ENCODE measurements at regions not wholly inside any gene's neighbourhood (a gene's known extent, or its start where the extent isn't known, plus 50 kb on each side); places are given as distances from the start of the nearest gene placed in this dataset.

DNA sequence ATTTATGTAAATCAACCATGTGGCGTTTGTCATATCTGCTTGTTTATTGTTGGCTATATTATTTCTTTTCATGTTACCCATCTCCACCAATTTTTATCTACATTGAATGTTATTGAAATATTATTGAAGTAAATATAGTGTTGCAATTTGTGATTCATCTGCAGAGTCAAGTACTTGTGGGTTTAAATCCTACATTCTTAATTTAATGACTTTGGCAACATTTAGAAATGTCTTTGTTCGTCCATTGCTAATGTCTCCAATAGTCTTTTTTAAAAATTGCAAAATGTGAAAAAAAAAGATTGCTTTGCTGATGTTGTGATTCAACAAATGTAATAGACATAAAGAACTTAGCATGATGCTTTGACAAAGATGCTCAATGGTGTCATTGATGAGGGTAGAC is 1572.8 kb upstream of the PIK3C3 start:
- no peak for ATAC-seq
- BruUV-seq (replicated peaks), result no TSS peak
- no peaks in the 10 kb centered on the region for H4K20me1 ChIP-seq (ENCODE audit: control insufficient read depth, insufficient read depth)
- intact Hi-C loops (cut with micrococcal nuclease; ENCODE audit: unreplicated experiment) (no loop called here), in situ Hi-C loops (cut with MboI) (no loop called here)
- SMC1A ChIA-PET (ENCODE audit: uncharacterized antibody, unreplicated experiment), result no interaction called here
- no peak overlapping the region for H2AFZ ChIP-seq (ENCODE audit: control insufficient read depth, low read depth, low read length)
- H3K4me3 ChIP-seq, result no peak overlapping the region
- CTCF ChIA-PET, result no interaction called here
- RAD21 ChIA-PET (ENCODE audit: unreplicated experiment), result no interaction called here
- FAIRE-seq, result no peak
- DNase-seq (ENCODE audit: low read depth, low spot score), result no peak
- H3K9ac ChIP-seq (ENCODE audit: control insufficient read depth, insufficient read depth, low read length), result no peak overlapping the region
- H3K9me3 ChIP-seq (replicated peaks; ENCODE audit: control insufficient read depth, insufficient read depth, low read length), result no peaks in the 10 kb centered on the region
- no peaks in the 10 kb centered on the region for H3K27me3 ChIP-seq (replicated peaks in 1 of 2; ENCODE audit: control insufficient read depth in 2 of 2, insufficient read depth in 2 of 2, low read length in 1 of 2)
- H3K4me1 ChIP-seq (ENCODE audit: control insufficient read depth, insufficient read depth, low read length), result no peaks in the 10 kb centered on the region
- H3K27ac ChIP-seq (ENCODE audit: control insufficient read depth, insufficient read depth), result no peak overlapping the region
- no peaks in the 10 kb centered on the region for H3K36me3 ChIP-seq (ENCODE audit: control insufficient read depth in 2 of 2, insufficient read depth in 2 of 2, low read length in 1 of 2)
- no peak overlapping the region for H3K4me2 ChIP-seq (ENCODE audit: control insufficient read depth, insufficient read depth)
- 0% methylated on average over 2 of the region's 2 CpGs for WGBS (ENCODE audit: insufficient coverage, insufficient replicate concordance, low lambda C conversion rate, missing lambda C conversion rate)
- no peaks in the 10 kb centered on the region for H3K79me2 ChIP-seq (ENCODE audit: control insufficient read depth, insufficient read depth, low read length)
- POLR2A ChIA-PET, result no interaction called here
- TF ChIP-seq, protein P1, sequence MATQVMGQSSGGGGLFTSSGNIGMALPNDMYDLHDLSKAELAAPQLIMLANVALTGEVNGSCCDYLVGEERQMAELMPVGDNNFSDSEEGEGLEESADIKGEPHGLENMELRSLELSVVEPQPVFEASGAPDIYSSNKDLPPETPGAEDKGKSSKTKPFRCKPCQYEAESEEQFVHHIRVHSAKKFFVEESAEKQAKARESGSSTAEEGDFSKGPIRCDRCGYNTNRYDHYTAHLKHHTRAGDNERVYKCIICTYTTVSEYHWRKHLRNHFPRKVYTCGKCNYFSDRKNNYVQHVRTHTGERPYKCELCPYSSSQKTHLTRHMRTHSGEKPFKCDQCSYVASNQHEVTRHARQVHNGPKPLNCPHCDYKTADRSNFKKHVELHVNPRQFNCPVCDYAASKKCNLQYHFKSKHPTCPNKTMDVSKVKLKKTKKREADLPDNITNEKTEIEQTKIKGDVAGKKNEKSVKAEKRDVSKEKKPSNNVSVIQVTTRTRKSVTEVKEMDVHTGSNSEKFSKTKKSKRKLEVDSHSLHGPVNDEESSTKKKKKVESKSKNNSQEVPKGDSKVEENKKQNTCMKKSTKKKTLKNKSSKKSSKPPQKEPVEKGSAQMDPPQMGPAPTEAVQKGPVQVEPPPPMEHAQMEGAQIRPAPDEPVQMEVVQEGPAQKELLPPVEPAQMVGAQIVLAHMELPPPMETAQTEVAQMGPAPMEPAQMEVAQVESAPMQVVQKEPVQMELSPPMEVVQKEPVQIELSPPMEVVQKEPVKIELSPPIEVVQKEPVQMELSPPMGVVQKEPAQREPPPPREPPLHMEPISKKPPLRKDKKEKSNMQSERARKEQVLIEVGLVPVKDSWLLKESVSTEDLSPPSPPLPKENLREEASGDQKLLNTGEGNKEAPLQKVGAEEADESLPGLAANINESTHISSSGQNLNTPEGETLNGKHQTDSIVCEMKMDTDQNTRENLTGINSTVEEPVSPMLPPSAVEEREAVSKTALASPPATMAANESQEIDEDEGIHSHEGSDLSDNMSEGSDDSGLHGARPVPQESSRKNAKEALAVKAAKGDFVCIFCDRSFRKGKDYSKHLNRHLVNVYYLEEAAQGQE (IDR thresholded peaks at IDR 0.05; ENCODE audit: low read depth, low read length), result no peak
- TF ChIP-seq PAX5 (IDR thresholded peaks at IDR 0.05; ENCODE audit: borderline replicate concordance, low read depth, low read length) (no peak), SMAD5 (IDR thresholded peaks at IDR 0.05; ENCODE audit: low read depth) (no peak), RAD51 (IDR thresholded peaks at IDR 0.05) (no peak), ZBED1 (IDR thresholded peaks at IDR 0.05; ENCODE audit: borderline replicate concordance) (no peak), NFYB (IDR thresholded peaks at IDR 0.05; ENCODE audit: insufficient read depth, low read depth, low read length) (no peak), IKZF2 (IDR thresholded peaks at IDR 0.05) (no peak), CHD4 (IDR thresholded peaks at IDR 0.05) (no peak), IRF4 (IDR thresholded peaks at IDR 0.05; ENCODE audit: low read depth, low read length) (no peak)
- TF ChIP-seq, protein P2, sequence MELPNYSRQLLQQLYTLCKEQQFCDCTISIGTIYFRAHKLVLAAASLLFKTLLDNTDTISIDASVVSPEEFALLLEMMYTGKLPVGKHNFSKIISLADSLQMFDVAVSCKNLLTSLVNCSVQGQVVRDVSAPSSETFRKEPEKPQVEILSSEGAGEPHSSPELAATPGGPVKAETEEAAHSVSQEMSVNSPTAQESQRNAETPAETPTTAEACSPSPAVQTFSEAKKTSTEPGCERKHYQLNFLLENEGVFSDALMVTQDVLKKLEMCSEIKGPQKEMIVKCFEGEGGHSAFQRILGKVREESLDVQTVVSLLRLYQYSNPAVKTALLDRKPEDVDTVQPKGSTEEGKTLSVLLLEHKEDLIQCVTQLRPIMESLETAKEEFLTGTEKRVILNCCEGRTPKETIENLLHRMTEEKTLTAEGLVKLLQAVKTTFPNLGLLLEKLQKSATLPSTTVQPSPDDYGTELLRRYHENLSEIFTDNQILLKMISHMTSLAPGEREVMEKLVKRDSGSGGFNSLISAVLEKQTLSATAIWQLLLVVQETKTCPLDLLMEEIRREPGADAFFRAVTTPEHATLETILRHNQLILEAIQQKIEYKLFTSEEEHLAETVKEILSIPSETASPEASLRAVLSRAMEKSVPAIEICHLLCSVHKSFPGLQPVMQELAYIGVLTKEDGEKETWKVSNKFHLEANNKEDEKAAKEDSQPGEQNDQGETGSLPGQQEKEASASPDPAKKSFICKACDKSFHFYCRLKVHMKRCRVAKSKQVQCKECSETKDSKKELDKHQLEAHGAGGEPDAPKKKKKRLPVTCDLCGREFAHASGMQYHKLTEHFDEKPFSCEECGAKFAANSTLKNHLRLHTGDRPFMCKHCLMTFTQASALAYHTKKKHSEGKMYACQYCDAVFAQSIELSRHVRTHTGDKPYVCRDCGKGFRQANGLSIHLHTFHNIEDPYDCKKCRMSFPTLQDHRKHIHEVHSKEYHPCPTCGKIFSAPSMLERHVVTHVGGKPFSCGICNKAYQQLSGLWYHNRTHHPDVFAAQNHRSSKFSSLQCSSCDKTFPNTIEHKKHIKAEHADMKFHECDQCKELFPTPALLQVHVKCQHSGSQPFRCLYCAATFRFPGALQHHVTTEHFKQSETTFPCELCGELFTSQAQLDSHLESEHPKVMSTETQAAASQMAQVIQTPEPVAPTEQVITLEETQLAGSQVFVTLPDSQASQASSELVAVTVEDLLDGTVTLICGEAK (IDR thresholded peaks at IDR 0.05; ENCODE audit: borderline replicate concordance), result no peak
- TF ChIP-seq, protein P3, sequence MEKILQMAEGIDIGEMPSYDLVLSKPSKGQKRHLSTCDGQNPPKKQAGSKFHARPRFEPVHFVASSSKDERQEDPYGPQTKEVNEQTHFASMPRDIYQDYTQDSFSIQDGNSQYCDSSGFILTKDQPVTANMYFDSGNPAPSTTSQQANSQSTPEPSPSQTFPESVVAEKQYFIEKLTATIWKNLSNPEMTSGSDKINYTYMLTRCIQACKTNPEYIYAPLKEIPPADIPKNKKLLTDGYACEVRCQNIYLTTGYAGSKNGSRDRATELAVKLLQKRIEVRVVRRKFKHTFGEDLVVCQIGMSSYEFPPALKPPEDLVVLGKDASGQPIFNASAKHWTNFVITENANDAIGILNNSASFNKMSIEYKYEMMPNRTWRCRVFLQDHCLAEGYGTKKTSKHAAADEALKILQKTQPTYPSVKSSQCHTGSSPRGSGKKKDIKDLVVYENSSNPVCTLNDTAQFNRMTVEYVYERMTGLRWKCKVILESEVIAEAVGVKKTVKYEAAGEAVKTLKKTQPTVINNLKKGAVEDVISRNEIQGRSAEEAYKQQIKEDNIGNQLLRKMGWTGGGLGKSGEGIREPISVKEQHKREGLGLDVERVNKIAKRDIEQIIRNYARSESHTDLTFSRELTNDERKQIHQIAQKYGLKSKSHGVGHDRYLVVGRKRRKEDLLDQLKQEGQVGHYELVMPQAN (conservative IDR thresholded peaks at IDR 0.05), result no peak
- TF ChIP-seq, protein P4, sequence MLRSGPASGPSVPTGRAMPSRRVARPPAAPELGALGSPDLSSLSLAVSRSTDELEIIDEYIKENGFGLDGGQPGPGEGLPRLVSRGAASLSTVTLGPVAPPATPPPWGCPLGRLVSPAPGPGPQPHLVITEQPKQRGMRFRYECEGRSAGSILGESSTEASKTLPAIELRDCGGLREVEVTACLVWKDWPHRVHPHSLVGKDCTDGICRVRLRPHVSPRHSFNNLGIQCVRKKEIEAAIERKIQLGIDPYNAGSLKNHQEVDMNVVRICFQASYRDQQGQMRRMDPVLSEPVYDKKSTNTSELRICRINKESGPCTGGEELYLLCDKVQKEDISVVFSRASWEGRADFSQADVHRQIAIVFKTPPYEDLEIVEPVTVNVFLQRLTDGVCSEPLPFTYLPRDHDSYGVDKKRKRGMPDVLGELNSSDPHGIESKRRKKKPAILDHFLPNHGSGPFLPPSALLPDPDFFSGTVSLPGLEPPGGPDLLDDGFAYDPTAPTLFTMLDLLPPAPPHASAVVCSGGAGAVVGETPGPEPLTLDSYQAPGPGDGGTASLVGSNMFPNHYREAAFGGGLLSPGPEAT (IDR thresholded peaks at IDR 0.05; ENCODE audit: low read depth), result no peak
- TF ChIP-seq, protein P5, sequence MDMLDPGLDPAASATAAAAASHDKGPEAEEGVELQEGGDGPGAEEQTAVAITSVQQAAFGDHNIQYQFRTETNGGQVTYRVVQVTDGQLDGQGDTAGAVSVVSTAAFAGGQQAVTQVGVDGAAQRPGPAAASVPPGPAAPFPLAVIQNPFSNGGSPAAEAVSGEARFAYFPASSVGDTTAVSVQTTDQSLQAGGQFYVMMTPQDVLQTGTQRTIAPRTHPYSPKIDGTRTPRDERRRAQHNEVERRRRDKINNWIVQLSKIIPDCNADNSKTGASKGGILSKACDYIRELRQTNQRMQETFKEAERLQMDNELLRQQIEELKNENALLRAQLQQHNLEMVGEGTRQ (IDR thresholded peaks at IDR 0.05; ENCODE audit: borderline replicate concordance, low read depth, low read length), result no peak

Data from GM12878 (cell line).